K562 (cell line): ENCODE measurements at regions not wholly inside any gene's neighbourhood (a gene's known extent, or its start where the extent isn't known, plus 50 kb on each side); places are given as distances from the start of the nearest gene placed in this dataset.

Source experiments
- CREB5 ChIP-seq: fragments of 250-450 bp; sonication (Bioruptor Pico); IDR thresholded peaks from 2 replicates; pipeline ENCODE4 v1.5.0; 2020; ENCODE audit warnings: mild to moderate bottlenecking
- DPF2 ChIP-seq: fragments of 450-650 bp; IDR thresholded peaks from 2 replicates; pipeline ENCODE4 v1.6.1; 2016
- GTF2F1 ChIP-seq: IDR thresholded peaks from 2 replicates; pipeline ENCODE4 v1.6.1; 2011; ENCODE audit warnings: low read depth, low read length, improper control_type of control experiment
- KHSRP ChIP-seq: fragments of 450-650 bp; IDR thresholded peaks from 2 replicates; pipeline ENCODE4 v1.6.1; 2017
- MTA2 ChIP-seq: fragments of 450-650 bp; IDR thresholded peaks from 2 replicates; pipeline ENCODE4 v1.6.1; 2016; ENCODE audit warnings: low read depth
- MXD1 ChIP-seq: fragments of 250-450 bp; sonication (Bioruptor Pico); IDR thresholded peaks from 2 replicates; pipeline ENCODE4 v1.8.0; 2021; ENCODE audit warnings: borderline replicate concordance, mild to moderate bottlenecking, moderate library complexity; ENCODE audit not compliant: poor library complexity, severe bottlenecking
- MYNN ChIP-seq, 2 experiments: sonication (generic); formaldehyde crosslinking in 1 of 2; IDR thresholded peaks; 2 replicates each; pipeline versions ENCODE4 v1.5.0 to v1.6.1; 2016 to 2020; ENCODE audit warnings: antibody characterized with exemption in 1 of 2, missing genetic modification reagents in 1 of 2
- NFE2 ChIP-seq: IDR thresholded peaks from 2 replicates; pipeline ENCODE4 v1.6.1; 2014; ENCODE audit warnings: antibody characterized with exemption, low read depth
- NONO ChIP-seq, 2 experiments: fragments of 200-400 bp in 1 of 2; fragments of 450-650 bp in 1 of 2; formaldehyde crosslinking in 1 of 2; IDR thresholded peaks; 2 replicates each; pipeline ENCODE4 v1.6.1; 2017; ENCODE audit warnings: low read depth in 2 of 2, mild to moderate bottlenecking in 2 of 2, moderate library complexity in 2 of 2, low read length in 1 of 2
- PRDM10 ChIP-seq: fragments of 450-650 bp; IDR thresholded peaks from 2 replicates; pipeline ENCODE4 v1.6.1; 2018; ENCODE audit not compliant: partially characterized antibody
- TCF7 ChIP-seq: sonication (generic); IDR thresholded peaks from 2 replicates; pipeline ENCODE4 v1.6.1; 2016; ENCODE audit warnings: antibody characterized with exemption, borderline replicate concordance
- TFE3 ChIP-seq: fragments of 450-650 bp; formaldehyde crosslinking; IDR thresholded peaks from 2 replicates; pipeline ENCODE4 v1.4.0; 2020; ENCODE audit warnings: mild to moderate bottlenecking, mixed read lengths
- VEZF1 ChIP-seq: fragments of 200-800 bp; sonication (Bioruptor generic); IDR thresholded peaks from 2 replicates; pipeline ENCODE4 v1.6.1; 2017; ENCODE audit warnings: missing genetic modification characterization, missing compliant biosample characterization
- ZBTB1 ChIP-seq: sonication (generic); formaldehyde crosslinking; IDR thresholded peaks from 2 replicates; pipeline ENCODE4 v1.8.1; 2023; ENCODE audit warnings: missing genetic modification reagents, low read depth, mild to moderate bottlenecking, borderline replicate concordance
- ZNF449 ChIP-seq: fragments of 250-450 bp; sonication (Bioruptor Pico); IDR thresholded peaks from 2 replicates; pipeline ENCODE4 v1.8.0; 2022; ENCODE audit warnings: moderate library complexity, mild to moderate bottlenecking, inconsistent platforms

- no peak for TF ChIP-seq TCF7
- TF ChIP-seq ZBTB1 (CRISPR knock-in tag), result no peak
- TF ChIP-seq KHSRP, result no peak
- TF ChIP-seq MXD1 (CRISPR knock-in tag), result no peak
- no peak for TF ChIP-seq NONO (IDR thresholded peaks at IDR 0.05; ENCODE audit: low read depth in 2 of 2, low read length in 1 of 2)
- TF ChIP-seq GTF2F1, result no peak
- no peak for TF ChIP-seq CREB5 (CRISPR knock-in tag)
- 0 out of 2 replicates have a peak, but pooled peaks have one; percentile 45 for TF ChIP-seq MYNN (IDR thresholded peaks at IDR 0.05)
- TF ChIP-seq MYNN (CRISPR knock-in tag; IDR thresholded peaks at IDR 0.05), result no peak
- TF ChIP-seq ZNF449 (CRISPR knock-in tag), result no peak
- peak; percentile 69 for TF ChIP-seq MTA2
- TF ChIP-seq NFE2, result no peak
- TF ChIP-seq TFE3 (CRISPR knock-in tag), result no peak
- peak; percentile 95 for TF ChIP-seq PRDM10
- peak; percentile 65 for TF ChIP-seq VEZF1 (CRISPR knock-in tag)
- peak; percentile 90 for TF ChIP-seq DPF2
These were observed 395.9 kb downstream of the KCNRG start (continued) for GRCh38 chr13:50410921-50411746.
